Mucosa of descending colon (tissue), 3 donors: ENCODE measurements at regions not wholly inside any gene's neighbourhood (a gene's known extent, or its start where the extent isn't known, plus 50 kb on each side); places are given as distances from the start of the nearest gene placed in this dataset.

ENCODE experiments used
- ATAC-seq: fragments of 200-7000 bp; cut with Tn5 transposase; one replicate; pipeline ENCODE4 v1.9.1; 2020; ENCODE audit warnings: mild to moderate bottlenecking, moderate library complexity
- DNase-seq, 3 donors: peaks; one replicate each; pipeline ENCODE4 v3.0.0-alpha.2; 2020
- H3K36me3 ChIP-seq: fragments of 200-600 bp; one replicate; pipeline ENCODE4 v1.8.0; 2021; ENCODE audit warnings: low read depth, mild to moderate bottlenecking
- H3K4me1 ChIP-seq: fragments of 200-600 bp; one replicate; pipeline ENCODE4 v1.8.0; 2021; ENCODE audit warnings: low read depth, mild to moderate bottlenecking
- H3K4me3 ChIP-seq: fragments of 200-600 bp; one replicate; pipeline ENCODE4 v1.8.0; 2021; ENCODE audit warnings: mild to moderate bottlenecking
- H3K9me3 ChIP-seq: fragments of 200-600 bp; one replicate; pipeline ENCODE4 v1.8.0; 2021; ENCODE audit warnings: mild to moderate bottlenecking
- intact Hi-C, 2 donors: fragments of 100-400 bp; cut with DNase I in 1 of 2; cut with micrococcal nuclease in 1 of 2; formaldehyde crosslinking; loops; one replicate each; pipeline versions ENCODE4 v1.11.0 to v1.11.1; 2022; cut with DNase I, micrococcal nuclease
- TF ChIP-seq, protein P1 (sequence below): fragments of 200-600 bp; IDR thresholded peaks from one replicate; pipeline ENCODE4 v1.8.0; 2022; ENCODE audit warnings: antibody characterized with exemption, mild to moderate bottlenecking
- donor health status: DM: no; HTN: no; CAD: no; lungs with moderate emphysema.
- donor health status: DM: no; HTN: no; CAD: no.
- donor health status: DM: no; HTN: yes; CAD: no.

DNA sequence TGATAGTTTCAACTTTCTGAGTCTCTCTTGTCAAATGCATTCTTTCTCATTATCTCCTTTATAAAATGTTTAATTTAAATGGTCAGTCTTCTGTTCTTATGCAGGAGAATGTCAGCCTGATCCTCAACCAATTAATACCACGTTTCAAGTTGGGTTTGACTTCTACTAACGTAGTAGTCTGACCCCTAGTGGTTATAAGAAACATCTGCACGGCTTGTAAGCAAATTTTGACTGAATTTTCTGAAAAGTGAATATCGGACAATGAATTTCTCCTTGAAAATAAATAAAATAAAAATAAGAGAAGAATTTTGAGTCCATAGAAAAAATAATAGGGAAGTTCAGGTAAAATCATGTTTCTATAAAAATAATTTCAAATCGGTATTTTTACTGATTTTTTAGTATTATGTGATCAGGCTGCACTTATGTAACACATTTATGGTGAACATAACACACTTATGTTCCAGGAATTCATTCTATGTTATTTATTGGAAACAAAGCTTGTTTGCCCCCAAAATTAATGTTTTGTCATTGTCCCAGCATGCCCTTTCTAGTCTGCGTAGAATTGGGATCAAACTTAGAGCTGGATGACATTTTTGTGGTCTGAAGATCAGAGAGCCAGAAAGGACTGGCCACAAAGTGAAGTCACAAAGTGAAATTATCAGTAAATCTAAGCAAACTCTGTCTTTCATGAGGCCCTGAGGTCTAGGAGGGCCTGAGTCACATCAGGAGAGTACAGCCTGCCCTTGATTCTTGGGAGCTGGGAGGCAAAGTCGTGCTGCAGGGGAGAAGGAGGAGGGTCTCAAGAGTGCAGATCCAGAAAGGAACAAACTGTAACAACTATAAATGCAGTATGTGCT is 101.2 kb upstream of the STXBP6 start:
- ATAC-seq: peak; percentile 51
- DNase-seq: peak in 1 of 3 donors; percentile 4
- intact Hi-C loops: loop anchor here in 1 of 2 donors (10.0 kb wide), 1 partner anchor 416 kb away; no protein-coding TSS in a partner anchor
- Histone ChIP-seq H3K4me1 (no peaks in the 10 kb centered on the region), H3K9me3 (no peaks in the 10 kb centered on the region), H3K36me3 (no peaks in the 10 kb centered on the region), H3K4me3 (no peak overlapping the region)
- TF ChIP-seq, protein P1, sequence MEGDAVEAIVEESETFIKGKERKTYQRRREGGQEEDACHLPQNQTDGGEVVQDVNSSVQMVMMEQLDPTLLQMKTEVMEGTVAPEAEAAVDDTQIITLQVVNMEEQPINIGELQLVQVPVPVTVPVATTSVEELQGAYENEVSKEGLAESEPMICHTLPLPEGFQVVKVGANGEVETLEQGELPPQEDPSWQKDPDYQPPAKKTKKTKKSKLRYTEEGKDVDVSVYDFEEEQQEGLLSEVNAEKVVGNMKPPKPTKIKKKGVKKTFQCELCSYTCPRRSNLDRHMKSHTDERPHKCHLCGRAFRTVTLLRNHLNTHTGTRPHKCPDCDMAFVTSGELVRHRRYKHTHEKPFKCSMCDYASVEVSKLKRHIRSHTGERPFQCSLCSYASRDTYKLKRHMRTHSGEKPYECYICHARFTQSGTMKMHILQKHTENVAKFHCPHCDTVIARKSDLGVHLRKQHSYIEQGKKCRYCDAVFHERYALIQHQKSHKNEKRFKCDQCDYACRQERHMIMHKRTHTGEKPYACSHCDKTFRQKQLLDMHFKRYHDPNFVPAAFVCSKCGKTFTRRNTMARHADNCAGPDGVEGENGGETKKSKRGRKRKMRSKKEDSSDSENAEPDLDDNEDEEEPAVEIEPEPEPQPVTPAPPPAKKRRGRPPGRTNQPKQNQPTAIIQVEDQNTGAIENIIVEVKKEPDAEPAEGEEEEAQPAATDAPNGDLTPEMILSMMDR: peak; percentile 63

- H3K4me1 ChIP-seq: no peaks in the 10 kb centered on the region
- no peak for DNase-seq
- TF ChIP-seq, protein P1: no peak
- H3K4me3 ChIP-seq: no peak overlapping the region
- no peaks in the 10 kb centered on the region for H3K9me3 ChIP-seq
- ATAC-seq: no peak
- H3K36me3 ChIP-seq: no peaks in the 10 kb centered on the region
- intact Hi-C loops: loop anchor here in 1 of 2 donors (10.0 kb wide), 1 partner anchor 416 kb away; no protein-coding TSS in a partner anchor
Measured at GRCh38 chr14:25150401-25150800, 100.5 kb upstream of the STXBP6 start.

- Histone ChIP-seq H3K9me3 (no peaks in the 10 kb centered on the region), H3K4me1 (no peaks in the 10 kb centered on the region), H3K4me3 (no peak overlapping the region), H3K36me3 (no peaks in the 10 kb centered on the region)
- no peak for DNase-seq
- ATAC-seq: no peak
- intact Hi-C loops: no loop called here
- TF ChIP-seq, protein P1: no peak
Measured at GRCh38 chr14:25140411-25140810, 90.5 kb upstream of the STXBP6 start.

DNA sequence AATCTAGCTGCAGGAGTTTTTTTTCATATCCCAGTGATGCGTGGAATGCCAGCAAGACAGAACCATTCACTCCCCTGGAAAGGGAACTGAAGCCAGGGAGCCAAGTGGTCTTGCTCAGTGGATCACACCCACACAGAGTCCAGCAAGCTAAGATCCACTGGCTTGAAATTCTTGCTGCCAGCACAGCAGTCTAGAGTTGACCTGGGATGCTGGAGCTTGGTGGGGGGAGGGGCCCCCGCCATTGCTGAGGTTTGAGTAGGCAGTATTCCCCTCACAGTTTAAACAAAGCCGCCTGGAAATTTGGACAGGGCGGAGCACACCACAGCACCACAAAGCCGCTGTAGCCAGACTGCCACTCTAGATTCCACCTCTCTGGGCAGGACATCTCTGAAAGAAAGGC is 86.9 kb upstream of the STXBP6 start:
- intact Hi-C loops: loop anchor here in 1 of 2 donors (5.0 to 10.0 kb wide), 2 partner anchors 332 to 405 kb away; no protein-coding TSS in a partner anchor
- Histone ChIP-seq H3K4me1 (no peaks in the 10 kb centered on the region), H3K36me3 (no peaks in the 10 kb centered on the region), H3K4me3 (no peak overlapping the region), H3K9me3 (no peaks in the 10 kb centered on the region)
- DNase-seq (no peak), ATAC-seq (no peak)
- TF ChIP-seq, protein P1: no peak

- no peaks in the 10 kb centered on the region for H3K4me1 ChIP-seq
- H3K4me3 ChIP-seq: no peak overlapping the region
- TF ChIP-seq, protein P1: no peak
- DNase-seq: no peak
- no peaks in the 10 kb centered on the region for H3K9me3 ChIP-seq
- no peak for ATAC-seq
- intact Hi-C loops: loop anchor here in 1 of 2 donors (10.0 kb wide), 1 partner anchor 329 kb away; no protein-coding TSS in a partner anchor
- no peaks in the 10 kb centered on the region for H3K36me3 ChIP-seq
Measured at GRCh38 chr14:25134184-25134583, 84.2 kb upstream of the STXBP6 start.
